C4-2B (cell line): ENCODE measurements at regions not wholly inside any gene's neighbourhood (a gene's known extent, or its start where the extent isn't known, plus 50 kb on each side); places are given as distances from the start of the nearest gene placed in this dataset.

ENCODE experiments used
- CTCF ChIP-seq: fragments of 450-650 bp; conservative IDR thresholded peaks from 2 replicates; pipeline ENCODE4 v1.5.1; 2017; ENCODE audit warnings: mild to moderate bottlenecking
- ZFX ChIP-seq: fragments of 450-650 bp; IDR thresholded peaks from 2 replicates; pipeline ENCODE4 v1.6.1; 2017

DNA sequence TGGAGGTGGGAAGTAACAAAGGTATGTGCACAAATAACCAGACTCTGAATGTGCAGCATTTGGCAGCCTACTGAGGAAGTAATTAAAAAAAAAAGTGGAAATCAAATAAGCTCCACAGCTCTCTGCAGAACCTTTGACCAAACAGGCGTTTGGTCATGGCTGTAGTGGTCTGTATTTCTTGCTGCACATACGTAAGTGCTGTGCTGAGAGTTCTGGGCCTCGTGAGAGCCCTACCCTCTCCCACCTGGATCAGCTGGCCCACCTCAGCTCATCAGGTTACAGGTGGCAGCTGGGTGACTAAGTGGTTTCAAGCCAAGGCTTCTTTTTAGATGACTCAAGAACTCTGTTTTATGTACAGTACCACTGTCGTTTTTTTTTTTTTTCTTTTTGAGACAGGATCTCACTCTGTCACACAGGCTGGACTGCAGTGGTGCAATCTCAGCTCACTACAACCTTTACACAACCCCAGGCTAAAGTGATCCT, 178.2 kb upstream of the KLF6 start:
- TF ChIP-seq CTCF (no peak), ZFX (no peak)
